WI38 (cell line): ENCODE measurements at regions not wholly inside any gene's neighbourhood (a gene's known extent, or its start where the extent isn't known, plus 50 kb on each side); places are given as distances from the start of the nearest gene placed in this dataset.

ENCODE experiments used
- H3K4me3 ChIP-seq: 2 replicates; pipeline ENCODE4 v1.5.1; 2011; ENCODE audit warnings: low read depth, mild to moderate bottlenecking, control low read depth, low read length
- TF ChIP-seq, protein P1 (sequence below): IDR thresholded peaks from 2 replicates; pipeline ENCODE4 v1.5.1; 2012; ENCODE audit warnings: low read depth, mild to moderate bottlenecking, control low read depth, low read length

DNA sequence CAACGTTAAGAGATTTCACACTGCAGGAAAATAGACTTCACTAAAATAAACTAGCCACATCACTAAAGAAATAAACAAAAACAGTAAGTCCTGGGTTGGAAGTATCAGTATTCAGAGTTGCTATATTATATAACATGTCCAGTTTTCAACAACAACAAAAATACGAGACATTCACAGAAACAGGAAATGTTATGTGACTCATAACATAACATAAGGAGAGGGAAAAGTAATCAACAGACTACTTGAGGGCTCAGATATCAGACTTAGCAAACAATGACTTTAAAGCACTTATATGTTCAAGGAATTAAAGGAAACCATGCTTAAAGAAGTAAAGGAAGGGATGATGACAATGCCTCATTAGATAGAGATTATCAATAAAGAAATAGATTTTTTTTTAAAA lies 73.5 kb upstream of the MKLN1 start:
- H3K4me3 ChIP-seq = no peak overlapping the region
- TF ChIP-seq, protein P1, sequence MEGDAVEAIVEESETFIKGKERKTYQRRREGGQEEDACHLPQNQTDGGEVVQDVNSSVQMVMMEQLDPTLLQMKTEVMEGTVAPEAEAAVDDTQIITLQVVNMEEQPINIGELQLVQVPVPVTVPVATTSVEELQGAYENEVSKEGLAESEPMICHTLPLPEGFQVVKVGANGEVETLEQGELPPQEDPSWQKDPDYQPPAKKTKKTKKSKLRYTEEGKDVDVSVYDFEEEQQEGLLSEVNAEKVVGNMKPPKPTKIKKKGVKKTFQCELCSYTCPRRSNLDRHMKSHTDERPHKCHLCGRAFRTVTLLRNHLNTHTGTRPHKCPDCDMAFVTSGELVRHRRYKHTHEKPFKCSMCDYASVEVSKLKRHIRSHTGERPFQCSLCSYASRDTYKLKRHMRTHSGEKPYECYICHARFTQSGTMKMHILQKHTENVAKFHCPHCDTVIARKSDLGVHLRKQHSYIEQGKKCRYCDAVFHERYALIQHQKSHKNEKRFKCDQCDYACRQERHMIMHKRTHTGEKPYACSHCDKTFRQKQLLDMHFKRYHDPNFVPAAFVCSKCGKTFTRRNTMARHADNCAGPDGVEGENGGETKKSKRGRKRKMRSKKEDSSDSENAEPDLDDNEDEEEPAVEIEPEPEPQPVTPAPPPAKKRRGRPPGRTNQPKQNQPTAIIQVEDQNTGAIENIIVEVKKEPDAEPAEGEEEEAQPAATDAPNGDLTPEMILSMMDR = no peak

DNA sequence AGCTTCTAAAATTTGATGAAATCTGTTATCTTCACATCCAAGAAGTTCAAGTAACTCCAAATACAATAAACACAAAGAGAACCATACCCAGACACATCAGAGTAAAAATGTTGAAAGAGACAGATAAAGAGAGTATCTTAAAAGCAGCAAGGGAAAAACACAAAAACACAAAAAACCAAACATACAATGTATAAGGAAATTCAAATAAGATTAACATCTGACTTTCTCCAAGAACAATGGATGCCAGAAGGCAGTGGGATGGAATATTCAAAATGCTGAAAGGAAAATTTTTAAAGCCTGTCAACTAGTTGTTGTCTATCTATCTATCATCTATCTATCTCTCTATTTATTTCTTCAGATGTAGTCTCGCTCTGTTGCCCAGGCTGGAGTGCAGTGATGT lies 72.4 kb upstream of the MKLN1 start:
- TF ChIP-seq, protein P1 = no peak
- no peak overlapping the region for H3K4me3 ChIP-seq

DNA sequence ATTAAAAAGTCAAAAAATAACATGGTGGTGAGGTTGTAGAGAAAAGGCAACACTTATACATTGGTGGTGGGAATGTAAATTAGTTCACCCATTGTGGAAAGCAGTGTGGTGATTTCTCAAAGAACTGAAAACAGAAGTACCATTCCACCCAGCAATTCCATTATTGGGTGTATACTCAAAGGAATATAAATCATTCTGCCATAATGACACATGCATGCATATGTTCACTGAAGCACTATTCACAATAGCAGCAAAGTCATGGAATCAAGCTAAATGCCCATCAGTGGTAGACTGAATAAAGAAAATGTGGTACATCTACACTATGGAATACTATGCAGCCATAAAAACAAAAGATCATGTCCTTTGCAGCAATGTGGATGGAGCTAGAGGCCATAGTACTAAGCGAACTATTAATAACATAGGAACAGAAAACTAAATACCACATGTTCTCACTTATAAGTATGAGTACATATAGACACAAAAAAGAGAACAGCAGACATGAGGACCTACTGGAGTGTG lies 66.1 kb upstream of the MKLN1 start:
- H3K4me3 ChIP-seq = no peak overlapping the region
- TF ChIP-seq, protein P1 = no peak

DNA sequence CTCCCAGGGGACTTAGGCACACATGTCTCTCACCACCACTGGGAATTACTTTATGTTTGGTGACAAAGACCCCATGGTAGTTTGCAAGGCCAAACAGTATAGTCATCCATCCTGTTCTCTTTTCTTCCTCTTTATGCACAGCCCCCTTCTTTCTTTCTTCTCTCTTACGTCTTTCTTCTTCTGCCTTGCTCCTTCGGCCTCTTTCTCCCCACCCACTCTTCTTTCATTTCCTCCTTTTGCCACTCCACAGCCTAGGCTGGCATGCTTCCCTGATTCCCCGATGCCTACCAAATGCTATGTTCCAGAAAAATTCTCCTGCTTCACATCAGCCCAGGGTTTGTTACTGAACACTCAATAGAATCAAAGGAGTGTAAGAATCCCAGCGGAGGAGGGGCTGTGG lies 62.4 kb upstream of the MKLN1 start:
- H3K4me3 ChIP-seq = no peak overlapping the region
- TF ChIP-seq, protein P1 = no peak

DNA sequence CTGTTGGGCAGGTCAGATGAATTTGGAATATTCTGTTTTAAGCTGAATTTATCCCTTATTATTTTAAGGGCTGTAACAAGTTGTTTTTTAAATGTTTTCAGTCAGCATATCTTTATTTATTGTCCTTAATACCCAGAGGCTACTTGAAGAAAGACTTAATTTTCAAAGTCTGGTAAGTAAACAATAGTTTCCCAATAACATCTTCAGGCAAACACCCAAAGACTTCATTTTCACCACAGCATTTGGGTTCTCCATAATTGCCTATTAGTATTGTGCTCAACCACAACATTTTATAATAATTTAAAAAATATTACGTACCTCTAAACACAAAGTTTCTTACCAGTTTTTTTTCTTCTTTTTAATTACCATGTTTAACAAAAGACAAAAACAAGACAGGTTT lies 60.0 kb upstream of the MKLN1 start:
- no peak overlapping the region for H3K4me3 ChIP-seq
- TF ChIP-seq, protein P1 = no peak

DNA sequence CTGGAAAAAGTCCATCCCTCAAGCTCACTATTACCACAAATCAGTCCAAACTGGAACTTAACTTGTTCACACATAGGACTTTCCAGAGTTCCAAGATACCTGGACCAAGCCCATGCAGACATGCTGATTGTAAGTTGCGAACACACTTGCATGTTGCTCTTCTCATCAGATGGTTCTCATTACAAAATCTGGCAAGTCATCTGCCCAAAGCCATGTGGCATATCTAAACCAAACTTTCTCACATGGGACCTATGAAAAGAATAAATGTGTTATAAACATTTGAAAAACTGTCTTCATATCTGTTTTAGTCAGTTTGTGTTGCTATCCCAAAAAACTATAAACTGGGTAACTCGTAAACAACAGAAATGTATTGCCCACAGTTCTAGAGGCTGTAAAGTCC lies 58.8 kb upstream of the MKLN1 start:
- TF ChIP-seq, protein P1 = no peak
- H3K4me3 ChIP-seq = no peak overlapping the region

DNA sequence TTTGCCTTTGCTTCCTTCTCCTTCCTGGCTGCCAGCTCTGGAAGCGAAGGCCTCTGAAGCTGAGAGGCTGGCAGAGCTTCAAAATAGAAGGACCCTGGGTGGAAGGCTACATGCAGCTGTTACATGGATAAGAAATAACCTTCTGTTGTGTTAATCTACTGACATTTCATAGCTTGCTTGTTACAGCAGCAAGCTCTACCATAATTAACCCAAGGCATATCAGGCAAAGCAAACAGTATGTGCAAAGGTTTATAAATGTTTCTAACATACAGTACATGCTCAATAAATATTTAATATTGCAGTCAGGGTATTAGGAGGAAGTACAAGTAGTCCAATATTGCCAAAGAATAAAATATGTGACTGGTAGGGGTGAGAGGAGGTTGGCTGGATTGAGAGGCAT lies 55.6 kb upstream of the MKLN1 start:
- TF ChIP-seq, protein P1 = no peak
- H3K4me3 ChIP-seq = no peak overlapping the region
